ENCODE measurements at regions not wholly inside any gene's neighbourhood (a gene's known extent, or its start where the extent isn't known, plus 50 kb on each side); places are given as distances from the start of the nearest gene placed in this dataset.

- Histone ChIP-seq H3K36me3 (ENCODE audit: insufficient read depth, low read length) (no peaks in the 10 kb centered on the region), H3K27ac (ENCODE audit: low read depth, low read length, poor library complexity, severe bottlenecking) (no peak overlapping the region), H3K4me3 (ENCODE audit: low read depth, low read length, poor library complexity, severe bottlenecking) (no peak overlapping the region), H3K9me2 (ENCODE audit: insufficient read depth, low read length) (no peaks in the 10 kb centered on the region), H3K4me2 (ENCODE audit: low read length) (no peak overlapping the region), H3K9me3 (ENCODE audit: low read length) (no peaks in the 10 kb centered on the region), H3K4me1 (ENCODE audit: insufficient read depth, low read length, poor library complexity, severe bottlenecking) (no peaks in the 10 kb centered on the region), H4K20me1 (ENCODE audit: insufficient read depth, low read length) (no peaks in the 10 kb centered on the region), H3K79me2 (ENCODE audit: insufficient read depth, low read depth, low read length) (no peaks in the 10 kb centered on the region), H2AFZ (ENCODE audit: low read length) (no peak overlapping the region)
- TF ChIP-seq, protein P1, sequence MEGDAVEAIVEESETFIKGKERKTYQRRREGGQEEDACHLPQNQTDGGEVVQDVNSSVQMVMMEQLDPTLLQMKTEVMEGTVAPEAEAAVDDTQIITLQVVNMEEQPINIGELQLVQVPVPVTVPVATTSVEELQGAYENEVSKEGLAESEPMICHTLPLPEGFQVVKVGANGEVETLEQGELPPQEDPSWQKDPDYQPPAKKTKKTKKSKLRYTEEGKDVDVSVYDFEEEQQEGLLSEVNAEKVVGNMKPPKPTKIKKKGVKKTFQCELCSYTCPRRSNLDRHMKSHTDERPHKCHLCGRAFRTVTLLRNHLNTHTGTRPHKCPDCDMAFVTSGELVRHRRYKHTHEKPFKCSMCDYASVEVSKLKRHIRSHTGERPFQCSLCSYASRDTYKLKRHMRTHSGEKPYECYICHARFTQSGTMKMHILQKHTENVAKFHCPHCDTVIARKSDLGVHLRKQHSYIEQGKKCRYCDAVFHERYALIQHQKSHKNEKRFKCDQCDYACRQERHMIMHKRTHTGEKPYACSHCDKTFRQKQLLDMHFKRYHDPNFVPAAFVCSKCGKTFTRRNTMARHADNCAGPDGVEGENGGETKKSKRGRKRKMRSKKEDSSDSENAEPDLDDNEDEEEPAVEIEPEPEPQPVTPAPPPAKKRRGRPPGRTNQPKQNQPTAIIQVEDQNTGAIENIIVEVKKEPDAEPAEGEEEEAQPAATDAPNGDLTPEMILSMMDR (conservative IDR thresholded peaks at IDR 0.05; ENCODE audit: low read length), result no peak
- TF ChIP-seq EZH2phosphoT487 (IDR thresholded peaks at IDR 0.05; ENCODE audit: borderline replicate concordance, low read depth, low read length), result no peak
- no peak for DNase-seq (ENCODE audit: low spot score)
- POLR2A ChIA-PET, result no interaction called here
- intact Hi-C loops (cut with micrococcal nuclease; ENCODE audit: unreplicated experiment), result loop anchor here (10.0 kb wide), 3 partner anchors 60 to 850 kb away; no protein-coding TSS in a partner anchor
- CTCF ChIA-PET (ENCODE audit: unreplicated experiment), result no interaction called here
- BruUV-seq (replicated peaks), result no TSS peak
Observed at GRCh38 chr1:84755216-84755615, 65.0 kb upstream of the SSX2IP start.

- Histone ChIP-seq H3K4me3 (ENCODE audit: low read depth, low read length, poor library complexity, severe bottlenecking) (no peak overlapping the region), H3K36me3 (ENCODE audit: insufficient read depth, low read length) (no peaks in the 10 kb centered on the region), H3K4me1 (ENCODE audit: insufficient read depth, low read length, poor library complexity, severe bottlenecking) (no peaks in the 10 kb centered on the region), H4K20me1 (ENCODE audit: insufficient read depth, low read length) (no peaks in the 10 kb centered on the region), H3K9me3 (ENCODE audit: low read length) (no peaks in the 10 kb centered on the region), H3K79me2 (ENCODE audit: insufficient read depth, low read depth, low read length) (no peaks in the 10 kb centered on the region), H3K9me2 (ENCODE audit: insufficient read depth, low read length) (no peaks in the 10 kb centered on the region), H3K4me2 (ENCODE audit: low read length) (no peak overlapping the region), H3K27ac (ENCODE audit: low read depth, low read length, poor library complexity, severe bottlenecking) (no peak overlapping the region), H2AFZ (ENCODE audit: low read length) (no peak overlapping the region)
- intact Hi-C loops (cut with micrococcal nuclease; ENCODE audit: unreplicated experiment), result loop anchor here (5.0 to 10.0 kb wide), 4 partner anchors 60 to 850 kb away; no protein-coding TSS in a partner anchor
- DNase-seq (ENCODE audit: low spot score), result no peak
- ChIA-PET POLR2A (no interaction called here), CTCF (ENCODE audit: unreplicated experiment) (no interaction called here)
- TF ChIP-seq EZH2phosphoT487 (IDR thresholded peaks at IDR 0.05; ENCODE audit: borderline replicate concordance, low read depth, low read length), result no peak
- TF ChIP-seq, protein P1 (conservative IDR thresholded peaks at IDR 0.05; ENCODE audit: low read length), result no peak
- no TSS peak for BruUV-seq (replicated peaks)
Observed at GRCh38 chr1:84754386-84754703, 64.1 kb upstream of the SSX2IP start.

GRCh38 chr1:84753516-84754385 lies 63.5 kb upstream of the SSX2IP start:
- no peaks in the 10 kb centered on the region for H3K9me3 ChIP-seq (ENCODE audit: low read length)
- no peaks in the 10 kb centered on the region for H4K20me1 ChIP-seq (ENCODE audit: insufficient read depth, low read length)
- intact Hi-C loops (cut with micrococcal nuclease; ENCODE audit: unreplicated experiment), result loop anchor here (1.0 to 10.0 kb wide), 8 partner anchors 61 to 849 kb away; partner anchors contain the start of gene PRKACB
- H3K36me3 ChIP-seq (ENCODE audit: insufficient read depth, low read length), result no peaks in the 10 kb centered on the region
- no peak overlapping the region for H3K4me3 ChIP-seq (ENCODE audit: low read depth, low read length, poor library complexity, severe bottlenecking)
- TF ChIP-seq, protein P1 (conservative IDR thresholded peaks at IDR 0.05; ENCODE audit: low read length), result peak; percentile 99
- no peak for TF ChIP-seq EZH2phosphoT487 (IDR thresholded peaks at IDR 0.05; ENCODE audit: borderline replicate concordance, low read depth, low read length)
- ChIA-PET POLR2A (interaction anchor here (0.9 to 1.5 kb wide), 3 partner anchors 110 to 321 kb away, joined by 3 to 4 read pairs (median 3); no protein-coding TSS in a partner anchor), CTCF (ENCODE audit: unreplicated experiment) (interaction anchor here (0.6 kb wide), 1 partner anchor 77 kb away, joined by 3 read pairs; no protein-coding TSS in a partner anchor)
- no peak overlapping the region for H3K27ac ChIP-seq (ENCODE audit: low read depth, low read length, poor library complexity, severe bottlenecking)
- DNase-seq (ENCODE audit: low spot score), result peak; percentile 72
- no TSS peak for BruUV-seq (replicated peaks)
- no peaks in the 10 kb centered on the region for H3K9me2 ChIP-seq (ENCODE audit: insufficient read depth, low read length)
- no peaks in the 10 kb centered on the region for H3K79me2 ChIP-seq (ENCODE audit: insufficient read depth, low read depth, low read length)
- no peaks in the 10 kb centered on the region for H3K4me1 ChIP-seq (ENCODE audit: insufficient read depth, low read length, poor library complexity, severe bottlenecking)
- no peak overlapping the region for H2AFZ ChIP-seq (ENCODE audit: low read length)
- H3K4me2 ChIP-seq (ENCODE audit: low read length), result no peak overlapping the region

Measured in OCI-LY7 (cell line).